ENCODE measurements at regions not wholly inside any gene's neighbourhood (a gene's known extent, or its start where the extent isn't known, plus 50 kb on each side); places are given as distances from the start of the nearest gene placed in this dataset.

DNA sequence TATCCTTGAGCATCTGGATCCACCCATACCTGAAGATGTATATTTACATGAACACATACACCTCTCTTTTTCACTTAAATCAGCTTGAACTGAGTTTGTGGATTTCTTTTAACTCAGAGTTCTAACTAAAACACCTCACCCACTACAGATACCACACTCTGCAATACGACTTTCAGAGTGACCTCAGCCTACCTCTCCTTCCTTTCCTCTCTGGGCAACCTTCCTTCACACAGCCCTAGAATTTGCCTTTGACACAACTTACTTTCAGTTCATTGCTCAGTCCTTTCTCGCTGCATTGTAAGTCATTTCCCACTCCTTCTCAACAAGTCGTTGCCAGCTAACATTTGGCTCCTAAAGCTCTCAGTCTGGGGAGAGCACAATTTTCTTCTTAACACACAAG is 151.9 kb upstream of the IRX3 start:
- TF ChIP-seq CTCF (IDR thresholded peaks at IDR 0.05) (no peak), POLR2AphosphoS5 (IDR thresholded peaks at IDR 0.05; ENCODE audit: low read depth, low read length) (no peak)
- TF ChIP-seq, protein P1, sequence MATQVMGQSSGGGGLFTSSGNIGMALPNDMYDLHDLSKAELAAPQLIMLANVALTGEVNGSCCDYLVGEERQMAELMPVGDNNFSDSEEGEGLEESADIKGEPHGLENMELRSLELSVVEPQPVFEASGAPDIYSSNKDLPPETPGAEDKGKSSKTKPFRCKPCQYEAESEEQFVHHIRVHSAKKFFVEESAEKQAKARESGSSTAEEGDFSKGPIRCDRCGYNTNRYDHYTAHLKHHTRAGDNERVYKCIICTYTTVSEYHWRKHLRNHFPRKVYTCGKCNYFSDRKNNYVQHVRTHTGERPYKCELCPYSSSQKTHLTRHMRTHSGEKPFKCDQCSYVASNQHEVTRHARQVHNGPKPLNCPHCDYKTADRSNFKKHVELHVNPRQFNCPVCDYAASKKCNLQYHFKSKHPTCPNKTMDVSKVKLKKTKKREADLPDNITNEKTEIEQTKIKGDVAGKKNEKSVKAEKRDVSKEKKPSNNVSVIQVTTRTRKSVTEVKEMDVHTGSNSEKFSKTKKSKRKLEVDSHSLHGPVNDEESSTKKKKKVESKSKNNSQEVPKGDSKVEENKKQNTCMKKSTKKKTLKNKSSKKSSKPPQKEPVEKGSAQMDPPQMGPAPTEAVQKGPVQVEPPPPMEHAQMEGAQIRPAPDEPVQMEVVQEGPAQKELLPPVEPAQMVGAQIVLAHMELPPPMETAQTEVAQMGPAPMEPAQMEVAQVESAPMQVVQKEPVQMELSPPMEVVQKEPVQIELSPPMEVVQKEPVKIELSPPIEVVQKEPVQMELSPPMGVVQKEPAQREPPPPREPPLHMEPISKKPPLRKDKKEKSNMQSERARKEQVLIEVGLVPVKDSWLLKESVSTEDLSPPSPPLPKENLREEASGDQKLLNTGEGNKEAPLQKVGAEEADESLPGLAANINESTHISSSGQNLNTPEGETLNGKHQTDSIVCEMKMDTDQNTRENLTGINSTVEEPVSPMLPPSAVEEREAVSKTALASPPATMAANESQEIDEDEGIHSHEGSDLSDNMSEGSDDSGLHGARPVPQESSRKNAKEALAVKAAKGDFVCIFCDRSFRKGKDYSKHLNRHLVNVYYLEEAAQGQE (IDR thresholded peaks at IDR 0.05; ENCODE audit: insufficient read depth in 1 of 2, low read depth in 2 of 2, low read length in 1 of 2), result no peak
